GM12891 (cell line): ENCODE measurements at regions not wholly inside any gene's neighbourhood (a gene's known extent, or its start where the extent isn't known, plus 50 kb on each side); places are given as distances from the start of the nearest gene placed in this dataset.

Experiments used
- DNase-seq: peaks from one replicate; pipeline ENCODE4 v3.0.0; 2011; ENCODE audit warnings: low spot score; ENCODE audit not compliant: insufficient read length
- FAIRE-seq: peaks from 2 replicates; lab custom pipeline; 2011; peaks lifted over from hg19 to GRCh38; lab: Jason Lieb, UNC
- PAX5 ChIP-seq: IDR thresholded peaks from 2 replicates; pipeline ENCODE4 v1.6.1; 2011; ENCODE audit warnings: low read length, moderate library complexity, mild to moderate bottlenecking; ENCODE audit not compliant: insufficient read depth, severe bottlenecking
- POLR2A ChIP-seq: IDR thresholded peaks from 2 replicates; pipeline ENCODE4 v1.6.1; 2011; ENCODE audit warnings: low read depth, low read length, control low read depth
- POLR2AphosphoS5 ChIP-seq: IDR thresholded peaks from 2 replicates; pipeline ENCODE4 v1.6.1; 2011; ENCODE audit warnings: low read depth, low read length, control low read depth
- POU2F2 ChIP-seq: IDR thresholded peaks from 2 replicates; pipeline ENCODE4 v1.6.1; 2011; ENCODE audit warnings: low read depth, mild to moderate bottlenecking, control low read depth, low read length, moderate library complexity
- SPI1 ChIP-seq: IDR thresholded peaks from 2 replicates; pipeline ENCODE4 v1.6.1; 2011; ENCODE audit warnings: low read depth, low read length, control low read depth
- TAF1 ChIP-seq: IDR thresholded peaks from 2 replicates; pipeline ENCODE4 v1.6.1; 2011; ENCODE audit warnings: low read depth, low read length, control low read depth

DNA sequence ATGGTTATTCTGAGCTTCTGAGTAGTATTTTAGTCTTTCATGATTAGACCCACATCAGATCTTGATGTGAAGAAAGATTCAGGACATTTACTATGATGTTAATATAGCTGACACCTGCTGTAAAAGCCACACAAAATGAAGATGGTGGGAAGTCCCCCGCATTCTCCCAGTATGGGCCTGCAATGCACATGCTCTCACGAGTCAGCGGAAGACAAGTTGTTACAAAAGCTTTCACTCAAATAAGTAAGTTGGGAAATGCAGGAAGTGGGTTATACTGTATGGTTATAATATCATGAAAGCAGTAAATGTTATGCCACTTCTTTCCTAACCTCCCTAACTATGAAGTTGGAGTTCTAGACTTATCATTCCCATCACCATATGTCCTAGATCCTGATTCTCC is 171.9 kb downstream of the KLF5 start:
- TF ChIP-seq POLR2AphosphoS5 (no peak), POU2F2 (no peak), TAF1 (no peak), PAX5 (no peak), SPI1 (no peak), POLR2A (no peak)
- no peak for FAIRE-seq
- DNase-seq, result no peak

DNA sequence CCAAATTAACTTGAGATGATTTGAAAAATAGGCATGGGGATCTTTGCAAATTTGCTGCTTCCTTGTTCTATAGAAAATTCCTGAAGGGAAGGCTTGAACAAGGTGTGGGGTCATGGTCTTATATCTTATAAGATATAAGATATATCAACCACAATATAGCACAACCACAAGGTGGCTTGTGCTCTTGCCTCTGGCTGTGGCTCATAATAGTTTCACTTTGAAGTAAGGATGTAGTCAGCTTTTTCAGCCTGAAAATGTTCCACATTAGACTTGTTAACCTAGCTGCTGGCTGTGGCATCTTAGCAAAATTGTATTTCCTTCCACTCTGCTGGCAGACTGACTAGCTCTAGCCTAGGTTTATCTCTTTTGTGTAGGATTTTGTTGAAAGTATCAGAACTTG is 169.7 kb downstream of the KLF5 start:
- DNase-seq, result no peak
- TF ChIP-seq POU2F2 (no peak), PAX5 (no peak), POLR2A (no peak), TAF1 (no peak), SPI1 (no peak), POLR2AphosphoS5 (no peak)
- no peak for FAIRE-seq

DNA sequence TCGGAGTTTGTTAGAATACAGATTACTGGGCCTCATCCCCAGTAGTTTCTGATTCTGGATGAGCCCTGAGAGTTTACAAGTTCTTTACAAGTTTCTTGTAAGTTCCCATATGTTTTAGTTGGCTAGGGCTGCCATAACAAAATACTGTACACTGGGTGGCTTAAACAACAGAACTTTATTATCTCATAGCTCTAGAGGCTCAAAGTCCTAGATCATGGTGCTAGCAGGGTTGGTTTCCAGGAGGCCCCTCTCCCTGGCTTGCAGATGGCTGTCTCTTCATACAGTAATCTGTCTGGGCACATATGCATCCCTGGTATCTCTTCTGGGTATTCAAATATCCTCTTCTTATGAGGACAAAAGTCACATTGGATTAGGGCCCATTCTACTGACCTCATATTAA is 167.2 kb downstream of the KLF5 start:
- no peak for DNase-seq
- FAIRE-seq, result no peak
- no peak for TF ChIP-seq TAF1

DNA sequence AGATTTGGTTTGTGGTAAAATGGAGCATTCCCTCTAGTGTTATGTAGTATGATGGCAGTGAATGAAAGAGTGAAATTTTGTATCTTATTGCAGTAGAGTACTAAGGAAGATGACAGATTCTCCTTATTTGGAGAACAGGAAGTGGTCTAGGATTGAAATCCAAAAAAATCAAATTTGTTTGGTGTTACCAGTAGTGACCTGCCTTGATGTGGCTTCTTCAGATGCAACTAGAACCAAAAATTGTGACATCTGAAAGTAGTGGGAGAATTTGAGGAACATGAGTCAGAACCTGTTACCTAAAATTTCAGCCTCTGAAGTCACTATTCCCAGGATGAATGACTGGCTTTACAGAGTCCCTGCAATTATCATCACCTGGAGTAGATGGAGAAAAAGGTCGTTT is 165.9 kb downstream of the KLF5 start:
- no peak for DNase-seq
- FAIRE-seq, result no peak
- TF ChIP-seq TAF1, result no peak
- TF ChIP-seq SPI1, result no peak

DNA sequence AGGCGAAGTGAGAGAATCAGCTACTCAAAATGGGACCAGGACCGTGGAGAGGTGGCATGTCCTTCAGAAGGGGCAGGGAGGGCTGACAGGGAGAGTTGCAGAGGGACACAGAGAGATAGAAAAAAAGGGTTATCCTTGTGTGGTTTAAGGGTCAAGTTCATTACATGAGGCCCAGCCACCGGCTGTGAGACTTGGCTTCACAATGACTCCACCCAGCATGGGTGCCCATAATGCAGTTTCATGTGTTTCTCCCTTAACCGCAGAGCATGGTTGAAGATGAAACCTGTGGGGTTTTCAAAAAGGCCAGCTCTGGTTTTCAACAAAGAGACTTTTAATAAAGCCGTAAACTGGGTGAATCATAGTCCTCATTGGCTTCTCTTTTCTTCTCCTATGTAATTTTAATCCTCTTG is 164.6 kb downstream of the KLF5 start:
- TF ChIP-seq PAX5 (no peak), POLR2AphosphoS5 (no peak), POU2F2 (no peak), TAF1 (no peak), POLR2A (no peak), SPI1 (no peak)
- FAIRE-seq (no peak), DNase-seq (no peak)

DNA sequence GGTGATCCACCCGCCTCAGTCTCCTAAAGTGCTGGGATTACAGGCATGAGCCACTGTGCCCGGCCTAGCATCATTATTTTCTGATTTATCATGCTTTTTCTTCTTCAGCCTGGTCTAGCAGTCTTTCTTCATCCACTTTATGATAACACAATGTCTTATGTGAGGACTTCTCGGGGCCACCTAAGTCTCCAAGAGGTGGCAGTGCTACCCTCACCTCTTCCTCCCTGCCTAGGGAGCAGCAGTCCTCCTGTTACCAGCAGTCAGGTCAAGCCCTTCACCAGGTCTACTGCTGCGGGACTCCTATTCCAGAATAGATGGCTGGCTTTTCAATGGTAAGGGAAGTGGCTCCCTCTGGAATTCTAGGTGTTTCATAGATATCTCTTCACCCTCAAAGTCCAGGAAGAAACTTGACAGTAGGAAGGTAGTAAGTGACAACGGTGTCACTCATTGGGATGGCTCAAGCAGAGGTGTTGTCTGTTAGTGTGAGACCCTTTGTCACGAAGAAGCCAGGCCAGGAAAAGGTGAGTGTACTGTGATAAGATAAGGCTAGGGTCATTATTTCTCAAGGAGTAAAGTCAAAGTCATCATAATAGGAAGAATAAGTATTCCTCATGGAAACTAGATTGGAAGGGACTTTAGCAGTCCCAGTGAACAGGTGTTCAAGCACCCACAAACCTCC is 164.0 kb downstream of the KLF5 start:
- TF ChIP-seq POLR2AphosphoS5 (no peak), POLR2A (no peak), TAF1 (no peak), POU2F2 (no peak), PAX5 (no peak), SPI1 (no peak)
- no peak for DNase-seq
- no peak for FAIRE-seq

DNA sequence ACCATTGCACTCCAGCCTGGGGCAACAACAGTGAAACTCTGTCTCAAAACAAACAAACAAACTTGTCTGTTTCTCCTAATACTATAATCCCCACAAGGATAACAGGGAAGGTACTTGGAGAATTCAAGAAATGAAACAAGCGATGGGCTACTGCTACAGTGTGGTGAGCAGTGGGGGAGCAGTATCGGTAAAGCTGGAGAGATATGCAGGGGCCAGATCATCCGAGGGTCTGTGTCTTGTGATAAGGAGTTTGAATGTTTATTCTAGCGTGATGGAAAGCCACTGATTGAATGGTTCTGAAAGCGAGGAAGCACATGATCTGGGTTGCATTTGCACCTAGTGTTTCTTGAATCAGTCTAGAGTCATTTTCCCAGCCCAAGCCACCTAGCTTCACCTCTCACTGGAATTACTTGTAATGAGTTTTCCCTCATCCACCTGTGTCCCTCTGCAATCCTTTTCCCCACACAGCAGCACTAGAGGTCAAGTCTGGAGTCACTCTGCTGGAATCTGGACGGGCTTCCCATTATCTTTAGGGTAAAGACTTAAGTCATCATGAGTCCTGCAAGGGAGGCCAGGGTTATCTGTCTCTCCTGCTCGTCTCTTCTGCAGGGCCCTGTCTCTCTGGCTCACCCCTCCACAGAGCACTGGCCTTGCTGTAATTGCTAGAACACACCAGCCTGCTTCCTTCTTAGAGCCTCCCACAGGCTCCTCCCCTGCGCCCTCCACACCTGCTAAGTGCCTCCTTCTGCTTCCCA is 162.3 kb downstream of the KLF5 start:
- DNase-seq, result no peak
- no peak for TF ChIP-seq PAX5
- TF ChIP-seq POU2F2, result no peak
- no peak for TF ChIP-seq POLR2A
- no peak for TF ChIP-seq TAF1
- no peak for TF ChIP-seq POLR2AphosphoS5
- TF ChIP-seq SPI1, result no peak
- no peak for FAIRE-seq

DNA sequence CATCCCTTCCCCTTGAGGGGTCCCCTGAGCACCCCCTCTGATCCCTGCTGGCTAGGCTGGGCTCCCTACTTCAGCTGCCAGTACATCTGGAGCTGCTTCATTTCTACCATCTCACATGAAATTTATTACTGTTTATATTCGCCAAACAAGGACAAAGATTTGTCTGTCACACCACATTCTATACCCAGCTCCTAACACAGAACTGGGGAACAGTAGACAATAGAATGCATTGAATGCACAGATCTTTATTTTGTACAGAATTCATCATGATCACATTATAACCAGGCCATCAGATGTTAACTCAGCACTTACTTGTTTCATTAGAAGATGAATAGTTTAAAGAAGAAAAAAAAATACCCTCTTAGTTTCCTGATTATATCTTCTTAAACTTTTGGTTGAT is 159.4 kb downstream of the KLF5 start:
- no peak for DNase-seq
- TF ChIP-seq POLR2AphosphoS5 (no peak), SPI1 (no peak), PAX5 (no peak), POLR2A (no peak), POU2F2 (no peak), TAF1 (no peak)
- FAIRE-seq, result no peak

DNA sequence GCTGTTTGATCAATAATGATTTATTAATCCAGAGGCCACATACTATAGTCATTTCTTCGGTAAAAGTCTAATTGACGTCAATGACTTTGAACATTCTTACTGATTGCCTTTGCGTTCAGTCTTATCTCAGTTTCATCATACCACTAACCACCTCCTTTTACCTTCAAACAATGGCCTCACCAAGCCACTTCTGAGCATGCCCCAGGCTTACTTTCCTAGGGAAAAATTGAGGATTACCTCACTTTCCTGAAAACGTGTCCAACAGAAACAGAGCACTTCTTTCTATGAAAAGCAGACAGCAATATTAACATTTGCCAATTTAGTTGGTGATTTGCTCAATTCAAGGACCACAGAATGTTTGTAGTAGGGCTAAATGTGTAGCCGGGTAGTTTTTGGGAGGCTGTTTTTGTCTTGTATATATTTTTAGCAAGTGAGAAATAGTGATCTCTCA is 157.6 kb downstream of the KLF5 start:
- TF ChIP-seq SPI1 (no peak), TAF1 (no peak), POLR2AphosphoS5 (no peak), POU2F2 (no peak), POLR2A (no peak), PAX5 (no peak)
- FAIRE-seq (no peak), DNase-seq (no peak)

DNA sequence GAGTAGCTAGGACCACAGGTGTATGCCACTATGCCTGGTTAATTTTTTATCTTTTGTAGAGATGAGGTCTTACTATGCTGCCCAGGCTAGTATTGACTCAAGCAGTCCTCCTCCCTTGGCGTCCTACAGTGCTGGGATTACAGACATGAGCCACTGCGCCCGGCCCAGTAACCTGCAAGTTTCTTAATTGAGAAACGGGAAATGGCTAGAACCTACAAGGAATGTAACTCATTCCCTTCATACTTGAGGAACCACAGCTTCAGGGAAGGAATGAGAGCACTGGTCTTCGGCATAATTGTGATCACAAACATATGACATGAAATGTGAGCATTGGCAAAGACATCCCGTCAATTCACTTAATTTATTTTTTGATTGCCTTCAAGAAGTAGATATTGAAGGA is 157.0 kb downstream of the KLF5 start:
- TF ChIP-seq PAX5, result no peak
- no peak for TF ChIP-seq POLR2A
- TF ChIP-seq SPI1, result no peak
- no peak for TF ChIP-seq TAF1
- no peak for TF ChIP-seq POU2F2
- TF ChIP-seq POLR2AphosphoS5, result no peak
- no peak for FAIRE-seq
- no peak for DNase-seq
